Suprapubic skin (tissue), 4 donors: ENCODE measurements at regions not wholly inside any gene's neighbourhood (a gene's known extent, or its start where the extent isn't known, plus 50 kb on each side); places are given as distances from the start of the nearest gene placed in this dataset.
"Not testable (repeated sequence)": the region's sequence is repeated elsewhere in the genome, so short reads cannot be mapped to it uniquely, and the experiment has no call there.

Experiments used
- DNase-seq, 2 donors: peaks; one replicate each; pipeline ENCODE4 v3.0.0-alpha.2; 2019; ENCODE audit warnings: low spot score in 2 of 2
- H3K27ac ChIP-seq: fragments of 200-600 bp; sonication (generic); one replicate; pipeline ENCODE4 v1.5.1; 2019
- H3K27me3 ChIP-seq: fragments of 200-600 bp; sonication (generic); one replicate; pipeline ENCODE4 v1.5.1; 2019
- H3K36me3 ChIP-seq: fragments of 200-600 bp; sonication (generic); one replicate; pipeline ENCODE4 v1.5.1; 2019
- H3K4me1 ChIP-seq: fragments of 200-600 bp; sonication (generic); one replicate; pipeline ENCODE4 v1.5.1; 2019
- H3K4me3 ChIP-seq: fragments of 200-600 bp; sonication (generic); one replicate; pipeline ENCODE4 v1.5.1; 2019; ENCODE audit warnings: mild to moderate bottlenecking
- H3K9me3 ChIP-seq: fragments of 200-600 bp; sonication (generic); one replicate; pipeline ENCODE4 v1.5.1; 2019
- CTCF ChIP-seq, 2 donors: fragments of 200-600 bp in 1 of 2; fragments of 450-650 bp in 1 of 2; sonication (generic) in 1 of 2; IDR thresholded peaks; one replicate each; pipeline ENCODE4 v1.5.1; 2016 to 2019; ENCODE audit warnings: antibody characterized with exemption in 2 of 2, mild to moderate bottlenecking in 1 of 2, moderate library complexity in 1 of 2
- EP300 ChIP-seq: sonication (generic); formaldehyde crosslinking; IDR thresholded peaks from one replicate; pipeline ENCODE4 v1.6.1; 2017; ENCODE audit warnings: antibody characterized with exemption
- POLR2A ChIP-seq, 2 donors: fragments of 450-650 bp; IDR thresholded peaks; one replicate each; pipeline ENCODE4 v1.6.1; 2017; ENCODE audit warnings: antibody characterized with exemption in 2 of 2, mild to moderate bottlenecking in 2 of 2, moderate library complexity in 2 of 2
- POLR2AphosphoS5 ChIP-seq, 3 donors: sonication (generic); formaldehyde crosslinking; IDR thresholded peaks; one replicate each; pipeline ENCODE4 v1.6.1; 2017; ENCODE audit warnings: antibody characterized with exemption in 3 of 3
- WGBS: methylation state at CpG from one replicate; pipeline ENCODE4 v1.1.5; 2018; 5-methylcytosine and 5-hydroxymethylcytosine counted together

- H3K27ac ChIP-seq, result no peak overlapping the region
- DNase-seq, result peak; percentile 56 to 62
Observed at GRCh38 chr6:169977434-169978265, 226.2 kb downstream of the ERMARD start.

GRCh38 chr6:169976301-169977081, 225.1 kb downstream of the ERMARD start:
- Histone ChIP-seq H3K4me3 (no peak overlapping the region), H3K27me3 (peaks cover 22% of the 10 kb centered on the region), H3K36me3 (no peaks in the 10 kb centered on the region), H3K9me3 (no peaks in the 10 kb centered on the region), H3K4me1 (peaks cover 28% of the 10 kb centered on the region), H3K27ac (no peak overlapping the region)
- 23% methylated on average over 19 of the region's 31 CpGs for WGBS
- no peak for TF ChIP-seq POLR2A (IDR thresholded peaks at IDR 0.05)
- TF ChIP-seq POLR2AphosphoS5 (IDR thresholded peaks at IDR 0.05), result no peak
- no peak for TF ChIP-seq EP300
- no peak for TF ChIP-seq CTCF (IDR thresholded peaks at IDR 0.05)
- peak; percentile 60 to 74 for DNase-seq

More at GRCh38 chr6:169977434-169978265, 226.2 kb downstream of the ERMARD start:
- H3K9me3 ChIP-seq, result no peaks in the 10 kb centered on the region
- H3K4me3 ChIP-seq, result no peak overlapping the region
- WGBS, result 91% methylated on average over 25 of the region's 28 CpGs
- H3K36me3 ChIP-seq, result no peaks in the 10 kb centered on the region
- peaks cover 28% of the 10 kb centered on the region for H3K4me1 ChIP-seq
- H3K27me3 ChIP-seq, result peaks cover 26% of the 10 kb centered on the region
- no peak for TF ChIP-seq CTCF (IDR thresholded peaks at IDR 0.05)
- no peak for TF ChIP-seq EP300
- TF ChIP-seq POLR2A (IDR thresholded peaks at IDR 0.05), result no peak
- TF ChIP-seq POLR2AphosphoS5 (IDR thresholded peaks at IDR 0.05), result no peak

- TF ChIP-seq EP300 (no peak), POLR2A (IDR thresholded peaks at IDR 0.05) (no peak), POLR2AphosphoS5 (IDR thresholded peaks at IDR 0.05) (no peak), CTCF (IDR thresholded peaks at IDR 0.05) (no peak)
- peak; percentile 21 to 27 for DNase-seq
- Histone ChIP-seq H3K4me1 (peaks cover 28% of the 10 kb centered on the region), H3K9me3 (no peaks in the 10 kb centered on the region), H3K27me3 (peaks cover 22% of the 10 kb centered on the region), H3K4me3 (no peak overlapping the region), H3K36me3 (no peaks in the 10 kb centered on the region), H3K27ac (no peak overlapping the region)
- WGBS, result 83% methylated on average over 7 of the region's 10 CpGs
Observed at GRCh38 chr6:169975701-169976100, 224.3 kb downstream of the ERMARD start.

- 72% methylated on average over 7 of the region's 14 CpGs for WGBS
- Histone ChIP-seq H3K4me1 (peaks cover 28% of the 10 kb centered on the region), H3K27ac (no peak overlapping the region), H3K4me3 (no peak overlapping the region), H3K36me3 (no peaks in the 10 kb centered on the region), H3K9me3 (no peaks in the 10 kb centered on the region), H3K27me3 (peaks cover 22% of the 10 kb centered on the region)
- peak; percentile 43 to 56 for DNase-seq
- TF ChIP-seq EP300 (no peak), POLR2A (IDR thresholded peaks at IDR 0.05) (no peak), POLR2AphosphoS5 (IDR thresholded peaks at IDR 0.05) (no peak), CTCF (IDR thresholded peaks at IDR 0.05) (no peak)
Observed at GRCh38 chr6:169975286-169975685, 223.9 kb downstream of the ERMARD start.

GRCh38 chr6:169974663-169975062, 223.2 kb downstream of the ERMARD start:
- no peak for TF ChIP-seq POLR2AphosphoS5 (IDR thresholded peaks at IDR 0.05)
- TF ChIP-seq POLR2A (IDR thresholded peaks at IDR 0.05), result no peak
- TF ChIP-seq CTCF (IDR thresholded peaks at IDR 0.05), result no peak
- TF ChIP-seq EP300, result no peak
- no peaks in the 10 kb centered on the region for H3K36me3 ChIP-seq
- H3K4me1 ChIP-seq, result peaks cover 28% of the 10 kb centered on the region
- DNase-seq, result peak; percentile 32 to 68
- H3K27me3 ChIP-seq, result peaks cover 22% of the 10 kb centered on the region
- H3K9me3 ChIP-seq, result no peaks in the 10 kb centered on the region
- H3K27ac ChIP-seq, result no peak overlapping the region
- WGBS, result 91% methylated on average over 8 of the region's 8 CpGs
- H3K4me3 ChIP-seq, result no peak overlapping the region

GRCh38 chr6:169973588-169974467, 222.4 kb downstream of the ERMARD start:
- DNase-seq, result peak; percentile 49 to 77
- H3K36me3 ChIP-seq, H3K9me3 ChIP-seq, H3K27ac ChIP-seq, H3K4me3 ChIP-seq: not testable (repeated sequence)
- Histone ChIP-seq H3K4me1 (peaks cover 21% of the 10 kb centered on the region), H3K27me3 (peaks cover 22% of the 10 kb centered on the region)
- 92% methylated on average over 19 of the region's 21 CpGs for WGBS
